ENCODE measurements at regions not wholly inside any gene's neighbourhood (a gene's known extent, or its start where the extent isn't known, plus 50 kb on each side); places are given as distances from the start of the nearest gene placed in this dataset.

DNA sequence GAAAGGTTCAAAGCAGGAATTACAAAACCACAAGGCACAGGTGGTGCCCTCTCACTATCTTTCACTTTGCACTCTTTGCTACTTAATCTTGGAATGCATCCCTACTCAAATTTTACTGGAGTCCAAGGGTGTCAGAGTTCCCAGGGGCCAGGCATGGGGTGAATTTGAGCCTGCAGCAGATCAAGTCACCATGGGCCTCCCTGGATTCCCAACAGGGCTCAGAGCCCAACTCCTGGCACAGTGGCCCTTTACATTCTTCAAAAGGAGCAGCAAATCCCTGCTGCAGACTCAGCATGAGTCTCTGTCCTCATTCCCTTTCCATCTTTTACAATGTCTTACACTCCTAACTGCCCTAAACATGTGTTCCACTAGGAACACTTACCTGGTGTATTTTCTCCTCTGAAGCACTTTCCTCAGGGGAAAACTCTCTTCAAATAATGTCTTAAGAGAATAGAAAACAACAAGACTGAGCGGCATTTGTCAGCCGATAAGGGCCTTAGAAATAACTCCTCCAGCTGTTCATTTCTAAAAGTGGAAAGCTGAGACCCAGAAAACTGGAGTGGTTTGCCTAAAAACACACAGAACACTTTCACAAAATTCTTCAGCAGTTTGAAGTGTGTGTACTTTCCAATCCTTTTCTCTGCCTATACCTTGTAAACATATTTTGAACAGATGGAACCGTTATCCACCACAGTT, 596.0 kb downstream of the INSC start:
- TF ChIP-seq POLR2AphosphoS5 (IDR thresholded peaks at IDR 0.05): no peak
- TF ChIP-seq, protein P1, sequence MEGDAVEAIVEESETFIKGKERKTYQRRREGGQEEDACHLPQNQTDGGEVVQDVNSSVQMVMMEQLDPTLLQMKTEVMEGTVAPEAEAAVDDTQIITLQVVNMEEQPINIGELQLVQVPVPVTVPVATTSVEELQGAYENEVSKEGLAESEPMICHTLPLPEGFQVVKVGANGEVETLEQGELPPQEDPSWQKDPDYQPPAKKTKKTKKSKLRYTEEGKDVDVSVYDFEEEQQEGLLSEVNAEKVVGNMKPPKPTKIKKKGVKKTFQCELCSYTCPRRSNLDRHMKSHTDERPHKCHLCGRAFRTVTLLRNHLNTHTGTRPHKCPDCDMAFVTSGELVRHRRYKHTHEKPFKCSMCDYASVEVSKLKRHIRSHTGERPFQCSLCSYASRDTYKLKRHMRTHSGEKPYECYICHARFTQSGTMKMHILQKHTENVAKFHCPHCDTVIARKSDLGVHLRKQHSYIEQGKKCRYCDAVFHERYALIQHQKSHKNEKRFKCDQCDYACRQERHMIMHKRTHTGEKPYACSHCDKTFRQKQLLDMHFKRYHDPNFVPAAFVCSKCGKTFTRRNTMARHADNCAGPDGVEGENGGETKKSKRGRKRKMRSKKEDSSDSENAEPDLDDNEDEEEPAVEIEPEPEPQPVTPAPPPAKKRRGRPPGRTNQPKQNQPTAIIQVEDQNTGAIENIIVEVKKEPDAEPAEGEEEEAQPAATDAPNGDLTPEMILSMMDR (IDR thresholded peaks at IDR 0.05): no peak
- no peak for TF ChIP-seq POLR2A (IDR thresholded peaks at IDR 0.05)
- no peak overlapping the region for H3K4me3 ChIP-seq
- no peak for DNase-seq (ENCODE audit: low spot score in 2 of 2)
- no peak overlapping the region for H3K27ac ChIP-seq
- no peaks in the 10 kb centered on the region for H3K4me1 ChIP-seq
- no peaks in the 10 kb centered on the region for H3K27me3 ChIP-seq
- no peaks in the 10 kb centered on the region for H3K36me3 ChIP-seq
- intact Hi-C loops (cut with DNase I; ENCODE audit: low total_unique reads): no loop called here
- no peaks in the 10 kb centered on the region for H3K9me3 ChIP-seq

DNA sequence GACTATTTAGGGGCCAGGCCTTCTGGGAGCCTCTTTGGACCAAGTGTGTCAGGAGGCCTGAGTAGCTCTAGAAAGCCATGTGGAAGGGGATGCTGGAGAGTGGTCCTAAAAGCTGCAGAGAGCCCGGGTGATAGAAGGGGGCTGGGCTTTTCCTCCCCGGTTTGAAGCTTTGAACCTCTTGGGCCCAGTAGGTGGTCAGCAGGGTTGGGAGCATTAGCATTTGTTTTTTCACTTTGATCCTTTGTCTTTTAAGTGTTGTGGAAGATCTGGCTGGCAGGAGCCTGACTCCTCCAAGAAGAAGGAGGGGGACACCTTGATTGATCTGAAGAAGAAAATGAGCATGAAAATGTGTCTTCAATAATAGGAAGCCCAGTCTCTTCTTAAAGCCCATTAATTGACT, 596.6 kb downstream of the INSC start:
- no peak for TF ChIP-seq POLR2A (IDR thresholded peaks at IDR 0.05)
- Histone ChIP-seq H3K4me1 (no peaks in the 10 kb centered on the region), H3K4me3 (no peak overlapping the region), H3K27me3 (no peaks in the 10 kb centered on the region), H3K27ac (no peak overlapping the region), H3K36me3 (no peaks in the 10 kb centered on the region), H3K9me3 (no peaks in the 10 kb centered on the region)
- intact Hi-C loops (cut with DNase I; ENCODE audit: low total_unique reads): no loop called here
- no peak for DNase-seq (ENCODE audit: low spot score in 2 of 2)

DNA sequence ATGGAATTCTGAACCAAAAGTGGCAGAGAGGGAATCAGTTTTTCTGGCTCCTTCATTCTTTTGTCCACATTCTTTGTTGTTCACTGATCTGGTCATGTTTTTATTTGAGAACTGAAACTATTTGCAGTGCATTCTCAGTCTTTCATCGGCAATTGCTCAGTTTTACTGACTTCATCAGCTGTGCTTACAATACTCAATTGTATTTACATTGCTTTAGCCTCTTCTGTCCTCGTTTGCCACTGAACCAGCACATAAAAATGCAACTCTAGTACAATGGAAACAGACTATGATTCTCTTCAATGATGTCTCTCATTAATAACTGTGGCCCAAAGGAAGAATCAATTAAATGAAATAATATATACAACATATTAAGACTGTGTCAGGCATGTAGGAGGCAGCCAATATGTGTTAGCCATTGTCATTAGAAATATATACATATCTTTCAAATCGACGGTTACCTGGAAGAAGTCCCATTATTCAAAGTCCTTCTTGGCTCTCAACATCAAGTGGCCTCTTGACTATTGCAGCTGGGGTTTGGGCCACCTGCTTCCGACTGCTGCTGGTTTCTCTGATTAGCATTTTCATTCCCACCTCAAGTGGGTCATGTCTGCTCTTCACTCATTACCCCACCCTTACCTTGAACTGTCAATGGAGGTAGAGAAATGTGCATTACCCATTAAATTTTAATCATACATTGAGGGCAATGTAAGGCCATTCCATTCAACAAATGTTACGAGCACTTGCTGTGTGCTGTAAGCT, 600.1 kb downstream of the INSC start:
- no peaks in the 10 kb centered on the region for H3K9me3 ChIP-seq
- H3K4me3 ChIP-seq: no peak overlapping the region
- no peaks in the 10 kb centered on the region for H3K36me3 ChIP-seq
- DNase-seq (ENCODE audit: low spot score in 2 of 2): no peak
- TF ChIP-seq POLR2AphosphoS5 (IDR thresholded peaks at IDR 0.05) (no peak), POLR2A (IDR thresholded peaks at IDR 0.05) (no peak)
- TF ChIP-seq, protein P1 (IDR thresholded peaks at IDR 0.05): no peak
- intact Hi-C loops (cut with DNase I; ENCODE audit: low total_unique reads): no loop called here
- H3K27ac ChIP-seq: no peak overlapping the region
- H3K4me1 ChIP-seq: no peaks in the 10 kb centered on the region
- no peaks in the 10 kb centered on the region for H3K27me3 ChIP-seq

DNA sequence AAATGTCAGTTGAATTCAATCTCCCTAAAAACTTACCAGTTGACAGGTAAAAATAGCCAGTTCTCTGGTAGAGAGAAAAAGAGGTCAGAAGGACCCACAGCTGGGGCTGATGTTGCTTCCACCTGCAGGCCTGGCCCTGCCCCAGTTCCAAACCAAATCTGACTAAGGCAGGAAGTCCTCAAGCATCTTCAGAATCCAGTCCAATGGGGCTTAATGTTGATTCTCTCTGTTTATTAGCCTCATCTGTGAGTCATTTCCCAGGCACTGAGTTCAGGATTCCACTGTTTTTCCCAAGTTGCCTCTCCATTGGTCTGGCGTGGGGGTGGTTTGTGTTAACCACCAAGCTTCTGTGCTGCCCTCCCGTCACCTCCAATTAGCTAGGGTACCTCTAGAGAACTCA, 601.8 kb downstream of the INSC start:
- Histone ChIP-seq H3K4me3 (no peak overlapping the region), H3K9me3 (no peaks in the 10 kb centered on the region), H3K4me1 (no peaks in the 10 kb centered on the region), H3K27me3 (peaks cover 0 to 2% of the 10 kb centered on the region in 2 donors), H3K36me3 (no peaks in the 10 kb centered on the region), H3K27ac (no peak overlapping the region)
- no peak for DNase-seq (ENCODE audit: low spot score in 2 of 2)
- TF ChIP-seq, protein P1 (IDR thresholded peaks at IDR 0.05): no peak
- TF ChIP-seq POLR2AphosphoS5 (IDR thresholded peaks at IDR 0.05) (no peak), POLR2A (IDR thresholded peaks at IDR 0.05) (no peak)
- intact Hi-C loops (cut with DNase I; ENCODE audit: low total_unique reads): no loop called here

DNA sequence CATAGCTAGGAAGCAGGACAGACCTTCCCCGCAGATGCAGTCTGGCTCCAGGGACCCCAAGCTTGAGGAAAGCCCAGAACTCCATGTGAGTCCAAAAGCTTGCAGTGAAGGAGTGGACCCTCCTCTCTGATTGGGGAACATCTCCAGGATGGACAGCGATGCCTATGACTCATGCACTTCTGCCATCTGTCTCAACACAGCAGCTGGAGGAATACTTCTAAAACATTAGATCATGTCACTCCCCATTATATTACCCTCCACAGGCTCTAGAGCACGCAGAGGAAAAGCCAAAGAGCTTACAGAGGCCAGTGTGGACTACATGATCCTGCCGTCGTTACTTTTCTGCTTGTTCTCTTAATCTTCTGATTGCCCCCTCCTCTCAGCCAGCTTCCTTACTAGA, 605.7 kb downstream of the INSC start:
- Histone ChIP-seq H3K36me3 (no peaks in the 10 kb centered on the region), H3K27me3 (peaks cover 0 to 5% of the 10 kb centered on the region in 2 donors), H3K9me3 (no peaks in the 10 kb centered on the region), H3K4me1 (no peaks in the 10 kb centered on the region), H3K4me3 (no peak overlapping the region), H3K27ac (no peak overlapping the region)
- intact Hi-C loops (cut with DNase I; ENCODE audit: low total_unique reads): no loop called here
- DNase-seq (ENCODE audit: low spot score in 2 of 2): no peak
- no peak for TF ChIP-seq POLR2A (IDR thresholded peaks at IDR 0.05)
- TF ChIP-seq, protein P1 (IDR thresholded peaks at IDR 0.05): no peak
- no peak for TF ChIP-seq POLR2AphosphoS5 (IDR thresholded peaks at IDR 0.05)

Data from breast epithelium (tissue), 4 donors.